ENCODE measurements at regions not wholly inside any gene's neighbourhood (a gene's known extent, or its start where the extent isn't known, plus 50 kb on each side); places are given as distances from the start of the nearest gene placed in this dataset.

- H3K27ac ChIP-seq (ENCODE audit: insufficient read depth, low read depth, low read length, poor library complexity, severe bottlenecking) = no peak overlapping the region
- WGBS, 2 experiments = 96% methylated on average over 2 of the region's 2 CpGs; no CpG with 5 or more reads in 1 of the 2 experiments
- H3K36me3 ChIP-seq (ENCODE audit: control insufficient read depth, insufficient read depth, low read length) = no peaks in the 10 kb centered on the region
- peaks cover 3% of the 10 kb centered on the region for H3K4me1 ChIP-seq (ENCODE audit: control insufficient read depth, insufficient read depth, low read length)
- H3K4me3 ChIP-seq (ENCODE audit: insufficient read depth, low read depth, low read length) = no peak overlapping the region
- H3K27me3 ChIP-seq (ENCODE audit: control insufficient read depth, insufficient read depth, low read length, poor library complexity, severe bottlenecking) = no peaks in the 10 kb centered on the region
- H3K9me3 ChIP-seq (ENCODE audit: control insufficient read depth, low read length) = no peaks in the 10 kb centered on the region
Measured at GRCh38 chr6:154611847-154612246, 101.4 kb upstream of the CNKSR3 start.

DNA sequence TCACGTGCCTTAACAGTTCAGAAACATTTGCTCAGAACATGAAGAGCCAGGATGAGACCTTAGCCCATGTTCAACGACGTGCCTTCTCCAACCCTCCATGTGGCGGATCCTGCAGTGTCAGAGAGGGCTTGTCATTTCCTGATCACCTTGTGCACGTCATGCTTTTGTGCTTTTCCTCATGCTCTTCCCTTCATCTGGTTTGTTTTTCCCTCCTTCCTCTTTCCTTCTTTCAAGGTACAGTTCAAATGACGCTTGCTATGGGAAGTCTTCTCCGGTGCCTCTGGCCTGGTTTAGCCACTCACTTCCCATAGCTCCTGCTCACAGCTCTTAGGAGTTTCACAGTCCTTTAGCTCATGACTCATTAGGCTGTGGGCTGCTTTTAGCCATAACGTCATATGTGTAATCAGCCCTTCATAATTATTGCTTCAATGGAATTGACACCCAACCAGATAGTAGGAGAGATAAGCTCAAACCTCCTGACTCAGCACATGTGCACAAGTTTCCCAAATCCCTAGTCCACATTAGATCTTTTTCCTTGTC is 102.7 kb upstream of the CNKSR3 start:
- no peaks in the 10 kb centered on the region for H3K9me3 ChIP-seq (ENCODE audit: control insufficient read depth, low read length)
- H3K4me3 ChIP-seq (ENCODE audit: insufficient read depth, low read depth, low read length) = no peak overlapping the region
- no peaks in the 10 kb centered on the region for H3K27me3 ChIP-seq (ENCODE audit: control insufficient read depth, insufficient read depth, low read length, poor library complexity, severe bottlenecking)
- 93% methylated on average over 8 of the region's 8 CpGs for WGBS, 2 experiments
- no peaks in the 10 kb centered on the region for H3K36me3 ChIP-seq (ENCODE audit: control insufficient read depth, insufficient read depth, low read length)
- H3K27ac ChIP-seq (ENCODE audit: insufficient read depth, low read depth, low read length, poor library complexity, severe bottlenecking) = no peak overlapping the region
- no peaks in the 10 kb centered on the region for H3K4me1 ChIP-seq (ENCODE audit: control insufficient read depth, insufficient read depth, low read length)

- no peaks in the 10 kb centered on the region for H3K27me3 ChIP-seq (ENCODE audit: control insufficient read depth, insufficient read depth, low read length, poor library complexity, severe bottlenecking)
- no peak overlapping the region for H3K27ac ChIP-seq (ENCODE audit: insufficient read depth, low read depth, low read length, poor library complexity, severe bottlenecking)
- H3K4me3 ChIP-seq (ENCODE audit: insufficient read depth, low read depth, low read length) = no peak overlapping the region
- no peaks in the 10 kb centered on the region for H3K9me3 ChIP-seq (ENCODE audit: control insufficient read depth, low read length)
- H3K36me3 ChIP-seq (ENCODE audit: control insufficient read depth, insufficient read depth, low read length) = no peaks in the 10 kb centered on the region
- H3K4me1 ChIP-seq (ENCODE audit: control insufficient read depth, insufficient read depth, low read length) = no peaks in the 10 kb centered on the region
- 85 to 96% methylated on average over 4 of the region's 4 CpGs for WGBS, 2 experiments
Measured at GRCh38 chr6:154614101-154614500, 103.6 kb upstream of the CNKSR3 start.

DNA sequence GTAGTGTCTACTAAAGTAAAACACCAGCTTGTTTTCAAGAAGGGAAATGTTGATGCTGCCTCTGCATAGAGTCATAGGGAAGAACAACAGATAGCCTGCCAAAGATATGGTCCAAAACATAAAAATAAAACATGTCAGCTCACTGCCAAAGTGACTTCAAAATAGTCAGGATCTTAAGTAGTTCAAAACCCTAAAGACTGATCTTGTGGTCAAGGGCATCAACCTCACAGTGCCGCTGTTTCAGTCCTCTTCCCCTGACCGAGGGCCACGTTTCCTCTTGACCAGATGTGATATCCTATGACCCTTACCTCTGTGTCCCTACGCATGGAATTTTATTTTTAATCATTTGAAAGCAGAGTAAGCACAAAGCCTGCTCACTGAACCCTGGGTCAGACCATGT is 104.2 kb upstream of the CNKSR3 start:
- Histone ChIP-seq H3K4me1 (ENCODE audit: control insufficient read depth, insufficient read depth, low read length) (no peaks in the 10 kb centered on the region), H3K27me3 (ENCODE audit: control insufficient read depth, insufficient read depth, low read length, poor library complexity, severe bottlenecking) (no peaks in the 10 kb centered on the region), H3K9me3 (ENCODE audit: control insufficient read depth, low read length) (no peaks in the 10 kb centered on the region), H3K36me3 (ENCODE audit: control insufficient read depth, insufficient read depth, low read length) (no peaks in the 10 kb centered on the region), H3K27ac (ENCODE audit: insufficient read depth, low read depth, low read length, poor library complexity, severe bottlenecking) (no peak overlapping the region), H3K4me3 (ENCODE audit: insufficient read depth, low read depth, low read length) (no peak overlapping the region)
- 95 to 99% methylated on average over 4 of the region's 4 CpGs for WGBS, 2 experiments

- H3K36me3 ChIP-seq (ENCODE audit: control insufficient read depth, insufficient read depth, low read length) = no peaks in the 10 kb centered on the region
- no peak overlapping the region for H3K4me3 ChIP-seq (ENCODE audit: insufficient read depth, low read depth, low read length)
- no peak overlapping the region for H3K27ac ChIP-seq (ENCODE audit: insufficient read depth, low read depth, low read length, poor library complexity, severe bottlenecking)
- H3K9me3 ChIP-seq (ENCODE audit: control insufficient read depth, low read length) = no peaks in the 10 kb centered on the region
- no peaks in the 10 kb centered on the region for H3K27me3 ChIP-seq (ENCODE audit: control insufficient read depth, insufficient read depth, low read length, poor library complexity, severe bottlenecking)
- H3K4me1 ChIP-seq (ENCODE audit: control insufficient read depth, insufficient read depth, low read length) = no peaks in the 10 kb centered on the region
- WGBS, 2 experiments = 81 to 83% methylated on average over 16 of the region's 16 CpGs
Measured at GRCh38 chr6:154615483-154616025, 105.1 kb upstream of the CNKSR3 start.

GRCh38 chr6:154617175-154617574 is 106.7 kb upstream of the CNKSR3 start:
- 86 to 95% methylated on average over 2 of the region's 2 CpGs for WGBS, 2 experiments
- H3K27me3 ChIP-seq (ENCODE audit: control insufficient read depth, insufficient read depth, low read length, poor library complexity, severe bottlenecking) = no peaks in the 10 kb centered on the region
- no peaks in the 10 kb centered on the region for H3K4me1 ChIP-seq (ENCODE audit: control insufficient read depth, insufficient read depth, low read length)
- no peak overlapping the region for H3K27ac ChIP-seq (ENCODE audit: insufficient read depth, low read depth, low read length, poor library complexity, severe bottlenecking)
- H3K36me3 ChIP-seq (ENCODE audit: control insufficient read depth, insufficient read depth, low read length) = no peaks in the 10 kb centered on the region
- H3K4me3 ChIP-seq (ENCODE audit: insufficient read depth, low read depth, low read length) = no peak overlapping the region
- no peaks in the 10 kb centered on the region for H3K9me3 ChIP-seq (ENCODE audit: control insufficient read depth, low read length)

GRCh38 chr6:154619146-154619545 is 108.7 kb upstream of the CNKSR3 start:
- Histone ChIP-seq H3K4me3 (ENCODE audit: insufficient read depth, low read depth, low read length) (no peak overlapping the region), H3K36me3 (ENCODE audit: control insufficient read depth, insufficient read depth, low read length) (no peaks in the 10 kb centered on the region), H3K9me3 (ENCODE audit: control insufficient read depth, low read length) (no peaks in the 10 kb centered on the region), H3K4me1 (ENCODE audit: control insufficient read depth, insufficient read depth, low read length) (no peaks in the 10 kb centered on the region), H3K27me3 (ENCODE audit: control insufficient read depth, insufficient read depth, low read length, poor library complexity, severe bottlenecking) (no peaks in the 10 kb centered on the region), H3K27ac (ENCODE audit: insufficient read depth, low read depth, low read length, poor library complexity, severe bottlenecking) (no peak overlapping the region)
- WGBS, 2 experiments = 80 to 84% methylated on average over 5 of the region's 5 CpGs

GRCh38 chr6:154621686-154622085 is 111.2 kb upstream of the CNKSR3 start:
- Histone ChIP-seq H3K36me3 (ENCODE audit: control insufficient read depth, insufficient read depth, low read length) (no peaks in the 10 kb centered on the region), H3K27me3 (ENCODE audit: control insufficient read depth, insufficient read depth, low read length, poor library complexity, severe bottlenecking) (no peaks in the 10 kb centered on the region), H3K9me3 (ENCODE audit: control insufficient read depth, low read length) (no peaks in the 10 kb centered on the region), H3K4me3 (ENCODE audit: insufficient read depth, low read depth, low read length) (no peak overlapping the region), H3K4me1 (ENCODE audit: control insufficient read depth, insufficient read depth, low read length) (no peaks in the 10 kb centered on the region), H3K27ac (ENCODE audit: insufficient read depth, low read depth, low read length, poor library complexity, severe bottlenecking) (no peak overlapping the region)
- WGBS, 2 experiments = 92 to 94% methylated on average over 4 of the region's 4 CpGs

GRCh38 chr6:154622618-154623336 is 110.4 kb upstream of the SCAF8 start:
- Histone ChIP-seq H3K27ac (ENCODE audit: insufficient read depth, low read depth, low read length, poor library complexity, severe bottlenecking) (no peak overlapping the region), H3K4me3 (ENCODE audit: insufficient read depth, low read depth, low read length) (no peak overlapping the region), H3K36me3 (ENCODE audit: control insufficient read depth, insufficient read depth, low read length) (no peaks in the 10 kb centered on the region), H3K27me3 (ENCODE audit: control insufficient read depth, insufficient read depth, low read length, poor library complexity, severe bottlenecking) (no peaks in the 10 kb centered on the region), H3K4me1 (ENCODE audit: control insufficient read depth, insufficient read depth, low read length) (no peaks in the 10 kb centered on the region), H3K9me3 (ENCODE audit: control insufficient read depth, low read length) (no peaks in the 10 kb centered on the region)
- 94 to 95% methylated on average over 1 to 3 of the region's 3 CpGs for WGBS, 2 experiments

- Histone ChIP-seq H3K27ac (ENCODE audit: insufficient read depth, low read depth, low read length, poor library complexity, severe bottlenecking) (no peak overlapping the region), H3K27me3 (ENCODE audit: control insufficient read depth, insufficient read depth, low read length, poor library complexity, severe bottlenecking) (no peaks in the 10 kb centered on the region), H3K9me3 (ENCODE audit: control insufficient read depth, low read length) (no peaks in the 10 kb centered on the region), H3K4me1 (ENCODE audit: control insufficient read depth, insufficient read depth, low read length) (no peaks in the 10 kb centered on the region), H3K4me3 (ENCODE audit: insufficient read depth, low read depth, low read length) (no peak overlapping the region), H3K36me3 (ENCODE audit: control insufficient read depth, insufficient read depth, low read length) (no peaks in the 10 kb centered on the region)
- WGBS, 2 experiments = 86 to 95% methylated on average over 6 of the region's 6 CpGs
Measured at GRCh38 chr6:154623391-154623790, 109.8 kb upstream of the SCAF8 start.
